MG63 (cell line): ENCODE measurements at regions not wholly inside any gene's neighbourhood (a gene's known extent, or its start where the extent isn't known, plus 50 kb on each side); places are given as distances from the start of the nearest gene placed in this dataset.
A peak's percentile ranks its signal among the peaks of the same experiment; 100 is the strongest.
"Not testable (repeated sequence)": the region's sequence is repeated elsewhere in the genome, so short reads cannot be mapped to it uniquely, and the experiment has no call there.

Source experiments
- DNase-seq: peaks from one replicate; pipeline ENCODE4 v3.0.0-alpha.2; 2020
- H3K27me3 ChIP-seq: fragments of 250-450 bp; sonication (Bioruptor Pico); 2 replicates; pipeline ENCODE4 v1.5.1; 2020; ENCODE audit warnings: mild to moderate bottlenecking, moderate library complexity
- H3K36me3 ChIP-seq: fragments of 250-450 bp; sonication (Bioruptor Pico); 2 replicates; pipeline ENCODE4 v1.5.1; 2020; ENCODE audit warnings: mild to moderate bottlenecking, moderate library complexity
- H3K4me3 ChIP-seq: fragments of 250-450 bp; sonication (Bioruptor Pico); 2 replicates; pipeline ENCODE4 v1.5.1; 2020; ENCODE audit warnings: mild to moderate bottlenecking, moderate library complexity
- H3K9me3 ChIP-seq: fragments of 250-450 bp; sonication (Bioruptor Pico); 2 replicates; pipeline ENCODE4 v1.5.1; 2020; ENCODE audit warnings: mild to moderate bottlenecking, moderate library complexity

GRCh38 chr12:89053817-89054216, 298.5 kb downstream of the DUSP6 start:
- H3K9me3 ChIP-seq, DNase-seq, H3K27me3 ChIP-seq, H3K36me3 ChIP-seq, H3K4me3 ChIP-seq: not testable (repeated sequence)

- H3K27me3 ChIP-seq, result no peaks in the 10 kb centered on the region
- H3K36me3 ChIP-seq, result no peaks in the 10 kb centered on the region
- DNase-seq, result no peak
- H3K4me3 ChIP-seq, result no peak overlapping the region
- peaks cover 5% of the 10 kb centered on the region; the same call in 1 of the 2 replicates for H3K9me3 ChIP-seq
Observed at GRCh38 chr12:89051065-89051677, 301.1 kb downstream of the DUSP6 start.

GRCh38 chr12:89047856-89048418, 304.4 kb downstream of the DUSP6 start:
- H3K27me3 ChIP-seq, result no peaks in the 10 kb centered on the region
- DNase-seq, result no peak

GRCh38 chr12:89041078-89041477, 311.2 kb downstream of the DUSP6 start:
- Histone ChIP-seq H3K9me3 (no peaks in the 10 kb centered on the region), H3K36me3 (no peaks in the 10 kb centered on the region), H3K4me3 (no peak overlapping the region), H3K27me3 (no peaks in the 10 kb centered on the region)
- DNase-seq, result no peak

More at GRCh38 chr12:89047856-89048418, 304.4 kb downstream of the DUSP6 start:
- H3K9me3 ChIP-seq, result peaks cover under 1% of the 10 kb centered on the region; the same call in 1 of the 2 replicates
- no peak overlapping the region for H3K4me3 ChIP-seq
- no peaks in the 10 kb centered on the region for H3K36me3 ChIP-seq

- no peaks in the 10 kb centered on the region for H3K36me3 ChIP-seq
- H3K27me3 ChIP-seq, result no peaks in the 10 kb centered on the region
- no peaks in the 10 kb centered on the region for H3K9me3 ChIP-seq
- no peak for DNase-seq
- no peak overlapping the region for H3K4me3 ChIP-seq
Observed at GRCh38 chr12:89040146-89040964, 311.9 kb downstream of the DUSP6 start.

- Histone ChIP-seq H3K36me3 (no peaks in the 10 kb centered on the region), H3K4me3 (no peak overlapping the region), H3K27me3 (no peaks in the 10 kb centered on the region), H3K9me3 (no peaks in the 10 kb centered on the region)
- no peak for DNase-seq
Observed at GRCh38 chr12:89038831-89039512, 313.3 kb downstream of the DUSP6 start.

GRCh38 chr12:89033062-89033461, 319.2 kb downstream of the DUSP6 start:
- DNase-seq, result no peak

GRCh38 chr12:89029961-89030360, 322.3 kb downstream of the DUSP6 start:
- no peak for DNase-seq
- no peaks in the 10 kb centered on the region for H3K9me3 ChIP-seq
- H3K36me3 ChIP-seq, result no peaks in the 10 kb centered on the region
- H3K27me3 ChIP-seq, result no peaks in the 10 kb centered on the region
- no peak overlapping the region for H3K4me3 ChIP-seq

More at GRCh38 chr12:89033062-89033461, 319.2 kb downstream of the DUSP6 start:
- H3K4me3 ChIP-seq, result no peak overlapping the region
- H3K27me3 ChIP-seq, result no peaks in the 10 kb centered on the region
- no peaks in the 10 kb centered on the region for H3K36me3 ChIP-seq
- H3K9me3 ChIP-seq, result no peaks in the 10 kb centered on the region

GRCh38 chr12:89024580-89024979, 327.7 kb downstream of the DUSP6 start:
- no peaks in the 10 kb centered on the region for H3K9me3 ChIP-seq
- DNase-seq, result no peak
- no peaks in the 10 kb centered on the region for H3K36me3 ChIP-seq
- H3K4me3 ChIP-seq, result no peak overlapping the region
- H3K27me3 ChIP-seq, result no peaks in the 10 kb centered on the region

GRCh38 chr12:89023936-89024335, 328.4 kb downstream of the DUSP6 start:
- DNase-seq, result no peak
- H3K9me3 ChIP-seq, result no peaks in the 10 kb centered on the region
- no peak overlapping the region for H3K4me3 ChIP-seq
- no peaks in the 10 kb centered on the region for H3K36me3 ChIP-seq
- H3K27me3 ChIP-seq, result no peaks in the 10 kb centered on the region

GRCh38 chr12:89020689-89021088, 331.6 kb downstream of the DUSP6 start:
- H3K27me3 ChIP-seq, result no peaks in the 10 kb centered on the region
- H3K9me3 ChIP-seq, result no peaks in the 10 kb centered on the region
- no peaks in the 10 kb centered on the region for H3K36me3 ChIP-seq
- no peak for DNase-seq
- no peak overlapping the region for H3K4me3 ChIP-seq

GRCh38 chr12:89020121-89020480, 332.2 kb downstream of the DUSP6 start:
- H3K9me3 ChIP-seq, result no peaks in the 10 kb centered on the region
- H3K4me3 ChIP-seq, result no peak overlapping the region
- no peaks in the 10 kb centered on the region for H3K27me3 ChIP-seq
- H3K36me3 ChIP-seq, result no peaks in the 10 kb centered on the region
- no peak for DNase-seq

GRCh38 chr12:89019439-89020120, 332.7 kb downstream of the DUSP6 start:
- no peaks in the 10 kb centered on the region for H3K36me3 ChIP-seq
- peak overlapping the region; percentile 40 for H3K4me3 ChIP-seq
- DNase-seq, result peak; percentile 68

GRCh38 chr12:89016970-89017778, 335.1 kb downstream of the DUSP6 start:
- peak; percentile 28 for DNase-seq
- no peaks in the 10 kb centered on the region for H3K9me3 ChIP-seq
- H3K36me3 ChIP-seq, result no peaks in the 10 kb centered on the region
- peak overlapping the region; percentile 29 for H3K4me3 ChIP-seq
- no peaks in the 10 kb centered on the region for H3K27me3 ChIP-seq

More at GRCh38 chr12:89019439-89020120, 332.7 kb downstream of the DUSP6 start:
- H3K9me3 ChIP-seq, result no peaks in the 10 kb centered on the region
- H3K27me3 ChIP-seq, result no peaks in the 10 kb centered on the region

GRCh38 chr12:89015419-89015818, 336.9 kb downstream of the DUSP6 start:
- no peak for DNase-seq
- Histone ChIP-seq H3K36me3 (no peaks in the 10 kb centered on the region), H3K27me3 (no peaks in the 10 kb centered on the region), H3K4me3 (no peak overlapping the region), H3K9me3 (no peaks in the 10 kb centered on the region)

GRCh38 chr12:88998421-88998820, 353.9 kb downstream of the DUSP6 start:
- no peaks in the 10 kb centered on the region for H3K36me3 ChIP-seq
- H3K27me3 ChIP-seq, result no peaks in the 10 kb centered on the region
- no peak for DNase-seq
- no peak overlapping the region for H3K4me3 ChIP-seq
- H3K9me3 ChIP-seq, result no peaks in the 10 kb centered on the region
